HepG2 (cell line): ENCODE measurements at regions not wholly inside any gene's neighbourhood (a gene's known extent, or its start where the extent isn't known, plus 50 kb on each side); places are given as distances from the start of the nearest gene placed in this dataset.

Experiments used
- ATAC-seq: fragments of 200-7000 bp; cut with Tn5 transposase; 3 replicates; pipeline ENCODE4 v1.9.1; 2020; ENCODE audit warnings: mild to moderate bottlenecking, moderate library complexity
- BruUV-seq: library from RNA; stranded (reverse); fragments of 400-500 nt; replicated peaks from 2 replicates; lab custom pipeline; 2021; lab: Mats Ljungman, UMichigan
- CTCF ChIA-PET: fragments of 300-600 bp; formaldehyde crosslinking; extraction: SDS; loops from one replicate; lab custom pipeline; 2021; ENCODE audit warnings: low total read pairs, inconsistent platforms, low intra/inter-chr PET ratio; lab: Yijun Ruan, JAX
- POLR2A ChIA-PET: fragments of 350-600 bp; sonication (Branson Sonifier 250); formaldehyde crosslinking; loops from one replicate; lab custom pipeline; 2020; ENCODE audit warnings: antibody characterized with exemption, inconsistent platforms; lab: Yijun Ruan, JAX
- DNase-seq: peaks from one replicate; pipeline ENCODE4 v3.0.0-alpha.2; 2015; ENCODE audit warnings: low spot score
- FAIRE-seq: peaks from 3 replicates; lab custom pipeline; 2011; peaks lifted over from hg19 to GRCh38; lab: Jason Lieb, UNC
- H2AFZ ChIP-seq: one replicate; pipeline ENCODE4 v1.6.1; 2011; ENCODE audit warnings: low read length, inconsistent platforms
- H3K27ac ChIP-seq: fragments of 300-600 bp; 3 replicates; pipeline ENCODE4 v1.8.0; 2011; ENCODE audit warnings: mixed run types, mild to moderate bottlenecking, mixed read lengths, low read length, inconsistent platforms; ENCODE audit not compliant: insufficient read depth; ENCODE audit errors: extremely low read length
- H3K27me3 ChIP-seq, 2 experiments: fragments of 200-600 bp in 1 of 2; 2 replicates in 1 of 2; 3 replicates in 1 of 2; pipeline versions ENCODE4 v1.6.0 to v1.8.0; 2011; ENCODE audit warnings: low read length in 2 of 2, mild to moderate bottlenecking in 2 of 2, moderate library complexity in 2 of 2, inconsistent platforms in 1 of 2; ENCODE audit not compliant: insufficient read depth in 2 of 2, control insufficient read depth in 1 of 2
- H3K36me3 ChIP-seq, 2 experiments: fragments of 200-600 bp in 1 of 2; replicated peaks in 1 of 2; 2 replicates in 1 of 2; 3 replicates in 1 of 2; pipeline versions ENCODE4 v1.5.1 to v1.8.0; 2011; ENCODE audit warnings: low read length in 2 of 2, inconsistent platforms in 1 of 2; ENCODE audit not compliant: insufficient read depth in 2 of 2, control insufficient read depth in 1 of 2
- H3K4me1 ChIP-seq: 2 replicates; pipeline ENCODE4 v1.5.1; 2012; ENCODE audit warnings: low read length, inconsistent platforms; ENCODE audit not compliant: insufficient read depth
- H3K4me2 ChIP-seq: 2 replicates; pipeline ENCODE4 v1.6.0; 2011; ENCODE audit warnings: low read depth, low read length, inconsistent platforms
- H3K4me3 ChIP-seq, 3 experiments: fragments of 200-600 bp in 1 of 3; sonication (generic), shearing (Covaris generic) in 1 of 3; replicated peaks in 1 of 3; 2 replicates each; pipeline ENCODE4 v1.5.1; 2011 to 2016; ENCODE audit warnings: low read length in 3 of 3, inconsistent platforms in 2 of 3, low read depth in 2 of 3, mild to moderate bottlenecking in 2 of 3, control low read depth in 1 of 3, mixed read lengths in 1 of 3; ENCODE audit not compliant: insufficient read depth in 1 of 3
- H3K79me2 ChIP-seq: one replicate; pipeline ENCODE4 v1.6.1; 2011; ENCODE audit warnings: low read length, inconsistent platforms; ENCODE audit not compliant: insufficient read depth
- H3K9ac ChIP-seq: 2 replicates; pipeline ENCODE4 v1.6.0; 2011; ENCODE audit warnings: mild to moderate bottlenecking, low read depth, low read length, inconsistent platforms; ENCODE audit not compliant: insufficient read depth
- H3K9me3 ChIP-seq: 2 replicates; pipeline ENCODE4 v1.5.1; 2012; ENCODE audit warnings: mild to moderate bottlenecking, low read length
- H4K20me1 ChIP-seq: 2 replicates; pipeline ENCODE4 v1.6.0; 2011; ENCODE audit warnings: inconsistent platforms, mild to moderate bottlenecking, low read length, moderate library complexity; ENCODE audit not compliant: insufficient read depth
- HNF4A ChIP-seq: sonication (generic); formaldehyde crosslinking; IDR thresholded peaks from 2 replicates; pipeline ENCODE4 v1.4.0; 2020; ENCODE audit warnings: missing genetic modification reagents
- ISL2 ChIP-seq: sonication (generic); formaldehyde crosslinking; IDR thresholded peaks from 2 replicates; pipeline ENCODE4 v1.5.0; 2020; ENCODE audit warnings: missing genetic modification reagents
- KDM5B ChIP-seq: sonication (generic); formaldehyde crosslinking; IDR thresholded peaks from 2 replicates; pipeline ENCODE4 v1.4.0; 2020; ENCODE audit warnings: missing genetic modification reagents, mild to moderate bottlenecking, borderline replicate concordance
- PAXIP1 ChIP-seq: sonication (generic); formaldehyde crosslinking; conservative IDR thresholded peaks from 2 replicates; pipeline ENCODE4 v1.4.0; 2020; ENCODE audit warnings: mild to moderate bottlenecking, missing genetic modification reagents, moderate library complexity
- POGZ ChIP-seq: sonication (generic); formaldehyde crosslinking; IDR thresholded peaks from 2 replicates; pipeline ENCODE4 v1.4.0; 2020; ENCODE audit warnings: mild to moderate bottlenecking, missing genetic modification reagents
- POLR2AphosphoS5 ChIP-seq: IDR thresholded peaks from 2 replicates; pipeline ENCODE4 v1.6.1; 2012; ENCODE audit warnings: low read depth, low read length
- SALL1 ChIP-seq: sonication (generic); formaldehyde crosslinking; IDR thresholded peaks from 2 replicates; pipeline ENCODE4 v1.8.0; 2022; ENCODE audit warnings: mild to moderate bottlenecking, missing genetic modification reagents
- SP2 ChIP-seq: sonication (generic); formaldehyde crosslinking; IDR thresholded peaks from 2 replicates; pipeline ENCODE4 v1.5.1; 2020; ENCODE audit warnings: mild to moderate bottlenecking, missing genetic modification reagents
- SPEN ChIP-seq: sonication (generic); formaldehyde crosslinking; IDR thresholded peaks from 2 replicates; pipeline ENCODE4 v1.5.1; 2020; ENCODE audit warnings: low read depth, mild to moderate bottlenecking, missing genetic modification reagents
- SRY ChIP-seq: sonication (generic); formaldehyde crosslinking; IDR thresholded peaks from 2 replicates; pipeline ENCODE4 v1.8.0; 2022; ENCODE audit warnings: mild to moderate bottlenecking, missing genetic modification reagents
- YY1 ChIP-seq: IDR thresholded peaks from 2 replicates; pipeline ENCODE4 v1.6.1; 2011; ENCODE audit warnings: low read length, low read depth, moderate library complexity, mild to moderate bottlenecking; ENCODE audit not compliant: insufficient read depth, insufficient replicate concordance
- ZBTB7B ChIP-seq: sonication (generic); formaldehyde crosslinking; IDR thresholded peaks from 2 replicates; pipeline ENCODE4 v1.4.0; 2020; ENCODE audit warnings: missing genetic modification reagents
- ZNF337 ChIP-seq: sonication (generic); formaldehyde crosslinking; IDR thresholded peaks from 2 replicates; pipeline ENCODE4 v1.5.1; 2020; ENCODE audit warnings: missing genetic modification reagents, low read depth, mild to moderate bottlenecking, borderline replicate concordance
- ZNF350 ChIP-seq: sonication (generic); formaldehyde crosslinking; IDR thresholded peaks from 2 replicates; pipeline ENCODE4 v1.4.0; 2020; ENCODE audit warnings: mild to moderate bottlenecking, low read depth, missing genetic modification reagents, borderline replicate concordance
- ZNF724P ChIP-seq: sonication (generic); formaldehyde crosslinking; IDR thresholded peaks from 2 replicates; pipeline ENCODE4 v1.8.0; 2022; ENCODE audit warnings: missing genetic modification reagents, borderline replicate concordance
- ZNF770 ChIP-seq: sonication (generic); formaldehyde crosslinking; IDR thresholded peaks from 2 replicates; pipeline ENCODE4 v1.5.0; 2020; ENCODE audit warnings: mild to moderate bottlenecking, missing genetic modification reagents
- WGBS: methylation state at CpG from one replicate; pipeline ENCODE4 v1.1.6; 2017; ENCODE audit warnings: low lambda C conversion rate; 5-methylcytosine and 5-hydroxymethylcytosine counted together
- in situ Hi-C: cut with HindIII; loops from 2 replicates; pipeline ENCODE4 v1.10.0; 2017; ENCODE audit warnings: low pct_unique_long_range_greater_than_20kb; ENCODE audit not compliant: extremely low pct_ligation_motif_present
- intact Hi-C: fragments of 100-400 bp; cut with micrococcal nuclease; formaldehyde crosslinking; loops from one replicate; pipeline ENCODE4 v1.10.0; 2022; ENCODE audit not compliant: unreplicated experiment
- TF ChIP-seq, protein P1 (sequence below): sonication (generic); formaldehyde crosslinking; IDR thresholded peaks from 2 replicates; pipeline ENCODE4 v1.4.0; 2020; ENCODE audit warnings: missing genetic modification reagents, mild to moderate bottlenecking, borderline replicate concordance

DNA sequence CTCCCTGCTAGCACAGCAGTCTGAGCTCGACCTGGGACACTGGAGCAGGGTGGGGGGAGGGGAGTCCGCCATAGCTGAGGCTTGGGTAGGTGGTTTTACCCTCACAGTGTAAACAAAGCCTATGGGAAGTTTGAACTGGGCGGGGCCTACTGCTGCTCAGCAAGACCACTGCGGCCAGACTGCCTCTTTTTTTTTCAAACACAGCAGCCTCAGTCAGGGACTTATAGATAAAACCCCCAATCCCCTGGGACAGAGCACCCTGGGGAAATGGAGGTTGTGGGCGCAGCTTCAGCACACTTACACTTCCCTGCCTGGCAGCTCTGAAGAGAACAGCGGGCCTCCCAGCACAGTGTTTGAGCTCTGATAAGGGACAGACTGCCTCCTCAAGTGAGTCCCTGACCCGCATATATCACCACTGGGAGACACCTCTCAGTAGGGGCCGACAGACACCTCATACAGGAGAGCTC, 151.1 kb upstream of the APC start:
- POLR2A ChIA-PET, result no interaction called here
- H4K20me1 ChIP-seq, result no peaks in the 10 kb centered on the region
- FAIRE-seq, result peak; percentile 23
- no peak overlapping the region for H2AFZ ChIP-seq
- H3K4me2 ChIP-seq, result peak overlapping the region; percentile 83
- no peaks in the 10 kb centered on the region for H3K36me3 ChIP-seq
- no peaks in the 10 kb centered on the region for H3K9me3 ChIP-seq
- WGBS, result 9% methylated on average over 8 of the region's 8 CpGs
- ATAC-seq, result peak; percentile 88
- peak overlapping the region; percentile 4 to 59 (median 24); a peak in 3 of 6 replicates for H3K4me3 ChIP-seq
- intact Hi-C loops, result no loop called here
- DNase-seq, result peak; percentile 58
- CTCF ChIA-PET, result no interaction called here
- H3K9ac ChIP-seq, result no peak overlapping the region
- no peak overlapping the region for H3K27ac ChIP-seq
- H3K4me1 ChIP-seq, result peaks cover 13% of the 10 kb centered on the region
- no peaks in the 10 kb centered on the region; a peak in 1 of 5 replicates for H3K27me3 ChIP-seq
- no peaks in the 10 kb centered on the region for H3K79me2 ChIP-seq
- BruUV-seq, result no TSS peak
- in situ Hi-C loops, result no loop called here
- TF ChIP-seq ZNF350, result peak; percentile 31; the same call in 1 of the 2 replicates
- TF ChIP-seq ZNF770 (CRISPR knock-in tag), result peak; percentile 60; the same call in 1 of the 2 replicates
- TF ChIP-seq, protein P1, sequence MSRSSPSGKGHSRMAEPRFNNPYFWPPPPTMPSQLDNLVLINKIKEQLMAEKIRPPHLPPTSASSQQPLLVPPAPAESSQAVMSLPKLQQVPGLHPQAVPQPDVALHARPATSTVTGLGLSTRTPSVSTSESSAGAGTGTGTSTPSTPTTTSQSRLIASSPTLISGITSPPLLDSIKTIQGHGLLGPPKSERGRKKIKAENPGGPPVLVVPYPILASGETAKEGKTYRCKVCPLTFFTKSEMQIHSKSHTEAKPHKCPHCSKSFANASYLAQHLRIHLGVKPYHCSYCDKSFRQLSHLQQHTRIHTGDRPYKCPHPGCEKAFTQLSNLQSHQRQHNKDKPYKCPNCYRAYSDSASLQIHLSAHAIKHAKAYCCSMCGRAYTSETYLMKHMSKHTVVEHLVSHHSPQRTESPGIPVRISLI (CRISPR knock-in tag), result peak; percentile 58; the same call in 1 of the 2 replicates
- no peak for TF ChIP-seq SALL1
- TF ChIP-seq YY1, result peak; percentile 57
- no peak for TF ChIP-seq POLR2AphosphoS5
- TF ChIP-seq POGZ, result peak; percentile 42; the same call in 1 of the 2 replicates
- 0 out of 2 replicates have a peak, but pooled peaks have one; percentile 3 for TF ChIP-seq HNF4A
- TF ChIP-seq PAXIP1 (CRISPR knock-in tag), result 0 out of 2 replicates have a peak, but pooled peaks have one; percentile 33
- TF ChIP-seq SPEN (CRISPR knock-in tag), result no peak
- 0 out of 2 replicates have a peak, but pooled peaks have one; percentile 23 for TF ChIP-seq ZNF724P
- no peak for TF ChIP-seq SRY (CRISPR knock-in tag)
- TF ChIP-seq SP2 (CRISPR knock-in tag), result no peak
- no peak for TF ChIP-seq ZNF337 (CRISPR knock-in tag)
- TF ChIP-seq KDM5B (CRISPR knock-in tag), result peak; percentile 35; the same call in 1 of the 2 replicates
- TF ChIP-seq ISL2 (CRISPR knock-in tag), result no peak
- no peak for TF ChIP-seq ZBTB7B
